ENCODE measurements at regions not wholly inside any gene's neighbourhood (a gene's known extent, or its start where the extent isn't known, plus 50 kb on each side); places are given as distances from the start of the nearest gene placed in this dataset.

DNA sequence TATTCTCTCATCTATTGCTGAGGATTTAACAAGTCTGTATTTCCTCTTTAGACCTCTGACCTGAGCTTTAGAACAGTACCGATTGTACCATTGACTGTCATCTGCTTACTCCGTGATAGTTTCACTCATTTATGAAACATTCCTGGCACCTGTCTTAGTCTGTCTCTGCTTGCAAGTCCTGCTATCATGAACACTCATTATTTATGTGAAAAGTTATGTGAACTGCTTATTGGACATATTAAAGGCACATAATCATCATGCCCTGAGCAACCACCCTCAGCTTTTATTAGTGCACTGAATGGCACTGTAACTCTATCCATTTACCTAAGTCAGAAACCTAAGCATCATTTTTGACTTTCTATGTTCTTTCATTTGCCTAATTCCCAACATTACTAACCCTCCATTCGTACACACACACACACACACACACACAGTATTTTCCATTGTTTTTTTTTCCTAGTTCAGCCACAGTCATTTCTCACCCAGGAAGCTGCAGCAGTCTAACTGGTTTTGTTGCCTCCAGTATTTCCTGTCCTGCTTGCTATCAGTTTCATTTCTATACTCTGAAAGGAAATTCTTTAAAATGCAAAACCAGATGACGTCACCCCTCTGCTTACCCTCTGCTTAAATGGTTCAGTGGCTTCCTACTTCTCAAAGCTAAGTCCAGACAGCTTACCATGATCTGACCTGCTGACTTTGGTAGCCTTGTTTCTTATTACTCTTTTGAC is 146.1 kb downstream of the HAUS1 start (continued):
- TF ChIP-seq GLIS1 (tag by site-specific recombination; IDR thresholded peaks at IDR 0.05) (no peak; the same call in 1 of the 2 replicates), RBAK (tag by site-specific recombination; IDR thresholded peaks at IDR 0.05) (no peak), HOXD13 (CRISPR knock-in tag; IDR thresholded peaks at IDR 0.05; ENCODE audit: borderline replicate concordance) (no peak), AEBP2 (tag by site-specific recombination; IDR thresholded peaks at IDR 0.05; ENCODE audit: borderline replicate concordance) (no peak), ZNF560 (tag by site-specific recombination; IDR thresholded peaks at IDR 0.05; ENCODE audit: borderline replicate concordance) (no peak), ZNF174 (tag by site-specific recombination; IDR thresholded peaks at IDR 0.05) (no peak), BCL11B (tag by site-specific recombination; IDR thresholded peaks at IDR 0.05; ENCODE audit: low read depth) (no peak), ZSCAN16 (tag by site-specific recombination; IDR thresholded peaks at IDR 0.05) (no peak), ZNF426 (tag by site-specific recombination; IDR thresholded peaks at IDR 0.05) (no peak), OSR2 (tag by site-specific recombination; IDR thresholded peaks at IDR 0.05) (no peak), ZNF202 (tag by site-specific recombination; IDR thresholded peaks at IDR 0.05; ENCODE audit: borderline replicate concordance) (no peak), ZNF169 (tag by site-specific recombination; IDR thresholded peaks at IDR 0.05) (no peak), ZNF404 (tag by site-specific recombination; IDR thresholded peaks at IDR 0.05) (no peak), ZNF670 (tag by site-specific recombination; IDR thresholded peaks at IDR 0.05; ENCODE audit: low read depth) (no peak), ZNF221 (tag by site-specific recombination; IDR thresholded peaks at IDR 0.05; ENCODE audit: borderline replicate concordance) (no peak), ZNF341 (tag by site-specific recombination; IDR thresholded peaks at IDR 0.05; ENCODE audit: low read depth) (no peak), PRDM1 (tag by site-specific recombination; IDR thresholded peaks at IDR 0.05) (peak; percentile 63; the same call in 1 of the 2 replicates), ZNF791 (tag by site-specific recombination; IDR thresholded peaks at IDR 0.05) (no peak), ZNF121 (tag by site-specific recombination; IDR thresholded peaks at IDR 0.05) (no peak), WT1 (tag by site-specific recombination; IDR thresholded peaks at IDR 0.05) (no peak), ZNF513 (tag by site-specific recombination; IDR thresholded peaks at IDR 0.05) (no peak), SP2 (tag by site-specific recombination; IDR thresholded peaks at IDR 0.05) (no peak), OVOL3 (tag by site-specific recombination; IDR thresholded peaks at IDR 0.05) (no peak), KLF7 (tag by site-specific recombination; IDR thresholded peaks at IDR 0.05; ENCODE audit: borderline replicate concordance) (0 out of 2 replicates have a peak, but pooled peaks have one; percentile 2), ZBTB1 (tag by site-specific recombination; IDR thresholded peaks at IDR 0.05) (no peak), ZNF335 (tag by site-specific recombination; conservative IDR thresholded peaks at IDR 0.05) (peak; percentile 41), MZF1 (tag by site-specific recombination; IDR thresholded peaks at IDR 0.05; ENCODE audit: borderline replicate concordance) (no peak), ZNF777 (tag by site-specific recombination; IDR thresholded peaks at IDR 0.05; ENCODE audit: borderline replicate concordance) (no peak), KLF1 (tag by site-specific recombination; IDR thresholded peaks at IDR 0.05) (no peak)
- TF ChIP-seq, protein P1, sequence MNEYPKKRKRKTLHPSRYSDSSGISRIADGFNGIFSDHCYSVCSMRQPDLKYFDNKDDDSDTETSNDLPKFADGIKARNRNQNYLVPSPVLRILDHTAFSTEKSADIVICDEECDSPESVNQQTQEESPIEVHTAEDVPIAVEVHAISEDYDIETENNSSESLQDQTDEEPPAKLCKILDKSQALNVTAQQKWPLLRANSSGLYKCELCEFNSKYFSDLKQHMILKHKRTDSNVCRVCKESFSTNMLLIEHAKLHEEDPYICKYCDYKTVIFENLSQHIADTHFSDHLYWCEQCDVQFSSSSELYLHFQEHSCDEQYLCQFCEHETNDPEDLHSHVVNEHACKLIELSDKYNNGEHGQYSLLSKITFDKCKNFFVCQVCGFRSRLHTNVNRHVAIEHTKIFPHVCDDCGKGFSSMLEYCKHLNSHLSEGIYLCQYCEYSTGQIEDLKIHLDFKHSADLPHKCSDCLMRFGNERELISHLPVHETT (tag by site-specific recombination; IDR thresholded peaks at IDR 0.05), result no peak
- TF ChIP-seq, protein P2, sequence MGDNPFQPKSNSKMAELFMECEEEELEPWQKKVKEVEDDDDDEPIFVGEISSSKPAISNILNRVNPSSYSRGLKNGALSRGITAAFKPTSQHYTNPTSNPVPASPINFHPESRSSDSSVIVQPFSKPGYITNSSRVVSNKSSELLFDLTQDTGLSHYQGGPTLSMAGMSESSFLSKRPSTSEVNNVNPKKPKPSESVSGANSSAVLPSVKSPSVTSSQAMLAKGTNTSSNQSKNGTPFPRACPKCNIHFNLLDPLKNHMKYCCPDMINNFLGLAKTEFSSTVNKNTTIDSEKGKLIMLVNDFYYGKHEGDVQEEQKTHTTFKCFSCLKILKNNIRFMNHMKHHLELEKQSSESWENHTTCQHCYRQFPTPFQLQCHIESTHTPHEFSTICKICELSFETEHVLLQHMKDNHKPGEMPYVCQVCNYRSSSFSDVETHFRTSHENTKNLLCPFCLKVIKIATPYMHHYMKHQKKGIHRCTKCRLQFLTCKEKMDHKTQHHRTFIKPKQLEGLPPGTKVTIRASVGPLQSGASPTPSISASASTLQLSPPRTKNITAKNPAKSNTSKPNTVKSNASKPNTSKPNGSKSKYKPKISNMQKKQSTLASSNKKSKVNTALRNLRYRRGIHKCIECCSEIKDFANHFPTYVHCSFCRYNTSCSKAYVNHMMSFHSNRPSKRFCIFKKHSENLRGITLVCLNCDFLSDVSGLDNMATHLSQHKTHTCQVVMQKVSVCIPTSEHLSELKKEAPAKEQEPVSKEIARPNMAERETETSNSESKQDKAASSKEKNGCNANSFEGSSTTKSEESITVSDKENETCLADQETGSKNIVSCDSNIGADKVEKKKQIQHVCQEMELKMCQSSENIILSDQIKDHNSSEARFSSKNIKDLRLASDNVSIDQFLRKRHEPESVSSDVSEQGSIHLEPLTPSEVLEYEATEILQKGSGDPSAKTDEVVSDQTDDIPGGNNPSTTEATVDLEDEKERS (tag by site-specific recombination; IDR thresholded peaks at IDR 0.05), result no peak
- TF ChIP-seq, protein P3, sequence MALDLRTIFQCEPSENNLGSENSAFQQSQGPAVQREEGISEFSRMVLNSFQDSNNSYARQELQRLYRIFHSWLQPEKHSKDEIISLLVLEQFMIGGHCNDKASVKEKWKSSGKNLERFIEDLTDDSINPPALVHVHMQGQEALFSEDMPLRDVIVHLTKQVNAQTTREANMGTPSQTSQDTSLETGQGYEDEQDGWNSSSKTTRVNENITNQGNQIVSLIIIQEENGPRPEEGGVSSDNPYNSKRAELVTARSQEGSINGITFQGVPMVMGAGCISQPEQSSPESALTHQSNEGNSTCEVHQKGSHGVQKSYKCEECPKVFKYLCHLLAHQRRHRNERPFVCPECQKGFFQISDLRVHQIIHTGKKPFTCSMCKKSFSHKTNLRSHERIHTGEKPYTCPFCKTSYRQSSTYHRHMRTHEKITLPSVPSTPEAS (tag by site-specific recombination; IDR thresholded peaks at IDR 0.05), result peak; percentile 66
